ENCODE measurements at regions not wholly inside any gene's neighbourhood (a gene's known extent, or its start where the extent isn't known, plus 50 kb on each side); places are given as distances from the start of the nearest gene placed in this dataset.

DNA sequence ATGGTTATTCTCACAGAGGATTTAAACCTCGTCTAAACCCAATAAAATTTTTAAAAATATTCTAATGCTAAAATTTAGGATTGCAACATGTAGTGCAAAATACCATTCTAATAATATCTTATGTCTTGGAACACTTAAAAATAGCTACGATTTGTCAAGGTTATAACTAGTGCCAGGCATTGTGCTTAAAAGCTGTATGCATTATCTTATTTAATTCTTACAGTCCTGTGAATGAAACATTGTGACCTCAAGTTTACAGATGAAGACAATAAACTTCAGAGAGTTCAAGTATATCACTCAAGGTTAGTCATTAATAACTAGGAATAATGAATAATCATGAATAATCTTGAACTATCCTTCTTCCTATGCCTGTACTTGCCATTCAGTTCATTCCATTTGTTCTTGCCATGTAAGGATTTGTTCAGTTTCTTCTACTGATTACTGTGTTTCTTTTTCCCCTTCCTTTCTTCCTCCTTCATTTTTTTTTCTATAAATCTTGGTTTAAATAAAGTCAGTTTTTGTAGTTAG is 897.6 kb upstream of the NR2F2 start:
- TF ChIP-seq, protein P1, sequence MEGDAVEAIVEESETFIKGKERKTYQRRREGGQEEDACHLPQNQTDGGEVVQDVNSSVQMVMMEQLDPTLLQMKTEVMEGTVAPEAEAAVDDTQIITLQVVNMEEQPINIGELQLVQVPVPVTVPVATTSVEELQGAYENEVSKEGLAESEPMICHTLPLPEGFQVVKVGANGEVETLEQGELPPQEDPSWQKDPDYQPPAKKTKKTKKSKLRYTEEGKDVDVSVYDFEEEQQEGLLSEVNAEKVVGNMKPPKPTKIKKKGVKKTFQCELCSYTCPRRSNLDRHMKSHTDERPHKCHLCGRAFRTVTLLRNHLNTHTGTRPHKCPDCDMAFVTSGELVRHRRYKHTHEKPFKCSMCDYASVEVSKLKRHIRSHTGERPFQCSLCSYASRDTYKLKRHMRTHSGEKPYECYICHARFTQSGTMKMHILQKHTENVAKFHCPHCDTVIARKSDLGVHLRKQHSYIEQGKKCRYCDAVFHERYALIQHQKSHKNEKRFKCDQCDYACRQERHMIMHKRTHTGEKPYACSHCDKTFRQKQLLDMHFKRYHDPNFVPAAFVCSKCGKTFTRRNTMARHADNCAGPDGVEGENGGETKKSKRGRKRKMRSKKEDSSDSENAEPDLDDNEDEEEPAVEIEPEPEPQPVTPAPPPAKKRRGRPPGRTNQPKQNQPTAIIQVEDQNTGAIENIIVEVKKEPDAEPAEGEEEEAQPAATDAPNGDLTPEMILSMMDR (conservative IDR thresholded peaks at IDR 0.05; ENCODE audit: low read depth, low read length): no peak
- no peak for DNase-seq (ENCODE audit: low read depth)
- no peak overlapping the region for H3K4me3 ChIP-seq (ENCODE audit: low read length)

DNA sequence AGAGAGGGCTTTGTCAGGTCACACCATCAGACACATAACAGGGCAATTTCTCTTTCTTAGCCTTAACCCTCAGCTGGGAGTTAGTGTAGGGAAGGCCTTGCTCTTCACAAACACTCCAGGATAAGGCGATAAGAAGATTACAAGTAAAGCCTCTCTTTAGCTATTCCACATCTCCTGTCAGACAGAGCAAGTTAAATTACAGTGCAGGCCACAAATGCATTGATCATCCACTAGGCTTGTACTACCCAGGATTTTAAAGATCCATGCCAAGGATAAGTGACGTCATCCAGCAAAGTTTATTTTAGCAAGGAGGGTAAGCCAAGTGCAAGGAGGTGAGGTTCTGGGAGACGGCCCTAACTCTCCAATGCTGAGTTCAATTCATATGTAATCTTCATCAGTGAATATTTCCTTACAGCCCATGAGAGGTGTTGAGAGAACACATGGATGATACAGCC is 890.6 kb upstream of the NR2F2 start:
- TF ChIP-seq, protein P1 (conservative IDR thresholded peaks at IDR 0.05; ENCODE audit: low read depth, low read length): no peak
- peak; percentile 46 for DNase-seq (ENCODE audit: low read depth)
- H3K4me3 ChIP-seq (ENCODE audit: low read length): no peak overlapping the region

DNA sequence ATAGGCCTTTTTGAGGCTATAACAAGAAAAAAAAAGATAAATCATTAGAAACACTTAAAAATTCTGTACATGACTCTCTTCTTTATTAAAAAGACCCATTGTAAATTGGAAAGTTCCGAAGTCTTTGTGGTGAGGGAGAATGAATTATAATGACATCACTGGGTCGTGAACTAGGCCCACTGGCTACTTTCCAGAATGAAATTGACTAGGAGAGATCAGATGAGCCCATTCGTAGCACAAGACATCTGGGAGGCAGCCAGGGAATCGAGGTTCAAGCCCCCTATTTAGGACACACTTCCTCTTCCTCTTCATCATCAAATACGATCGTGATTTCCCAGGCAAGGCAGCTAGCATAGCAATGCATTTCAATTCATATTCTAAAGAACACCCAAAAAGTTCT is 889.8 kb upstream of the NR2F2 start:
- TF ChIP-seq, protein P1 (conservative IDR thresholded peaks at IDR 0.05; ENCODE audit: low read depth, low read length): no peak
- no peak for DNase-seq (ENCODE audit: low read depth)

DNA sequence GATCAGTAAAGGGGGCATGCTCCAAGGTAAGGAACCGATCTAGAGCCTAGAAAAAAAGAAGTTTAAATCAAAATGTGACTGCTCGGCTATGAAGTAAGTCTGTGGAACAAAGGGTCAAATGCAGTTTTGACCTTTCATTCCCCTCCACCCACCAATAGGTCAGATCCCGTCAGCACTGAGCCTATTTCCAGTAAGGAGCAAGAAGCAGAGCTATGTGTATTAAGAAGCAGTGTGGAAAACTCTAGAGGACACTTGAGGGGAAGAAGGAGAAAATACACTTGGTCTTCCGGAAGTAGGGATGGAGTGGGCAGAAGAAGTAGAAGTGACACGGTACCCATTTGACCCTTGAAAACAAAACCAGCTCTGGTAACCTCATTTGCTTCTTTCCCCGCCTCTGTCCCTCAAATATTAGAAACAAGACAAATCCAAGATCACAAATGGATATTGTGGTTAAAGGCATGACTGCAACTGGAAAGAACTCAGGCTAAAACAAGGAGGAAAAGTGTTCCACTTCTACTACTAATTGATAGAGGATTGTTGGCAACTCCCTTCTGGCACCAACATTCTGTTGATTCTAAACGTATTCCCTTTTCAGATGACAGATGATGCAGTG is 888.3 kb upstream of the NR2F2 start:
- no peak overlapping the region for H3K4me3 ChIP-seq (ENCODE audit: low read length)
- no peak for DNase-seq (ENCODE audit: low read depth)
- TF ChIP-seq, protein P1 (conservative IDR thresholded peaks at IDR 0.05; ENCODE audit: low read depth, low read length): no peak

More for the DNA sequence above, 889.8 kb upstream of the NR2F2 start:
- H3K4me3 ChIP-seq (ENCODE audit: low read length): no peak overlapping the region

DNA sequence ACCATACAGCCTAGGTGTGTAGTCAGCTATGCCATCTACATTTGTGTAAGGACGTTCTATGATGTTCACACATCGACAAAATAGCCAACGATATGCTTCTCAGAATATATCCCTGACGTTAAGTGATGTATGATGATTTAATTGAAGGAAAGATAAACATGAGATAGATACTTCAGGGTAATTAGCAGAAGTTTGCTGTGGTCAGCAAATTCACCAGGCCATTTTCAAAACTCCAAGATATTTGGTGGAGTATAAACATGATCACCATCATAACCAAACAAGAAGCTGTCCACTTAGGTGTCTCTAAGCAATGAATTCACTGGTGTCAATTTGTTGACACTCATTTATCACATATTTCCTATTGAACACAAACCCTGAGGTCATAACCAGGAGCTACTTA is 885.6 kb upstream of the NR2F2 start:
- TF ChIP-seq, protein P1 (conservative IDR thresholded peaks at IDR 0.05; ENCODE audit: low read depth, low read length): no peak
- no peak overlapping the region for H3K4me3 ChIP-seq (ENCODE audit: low read length)
- DNase-seq (ENCODE audit: low read depth): no peak

DNA sequence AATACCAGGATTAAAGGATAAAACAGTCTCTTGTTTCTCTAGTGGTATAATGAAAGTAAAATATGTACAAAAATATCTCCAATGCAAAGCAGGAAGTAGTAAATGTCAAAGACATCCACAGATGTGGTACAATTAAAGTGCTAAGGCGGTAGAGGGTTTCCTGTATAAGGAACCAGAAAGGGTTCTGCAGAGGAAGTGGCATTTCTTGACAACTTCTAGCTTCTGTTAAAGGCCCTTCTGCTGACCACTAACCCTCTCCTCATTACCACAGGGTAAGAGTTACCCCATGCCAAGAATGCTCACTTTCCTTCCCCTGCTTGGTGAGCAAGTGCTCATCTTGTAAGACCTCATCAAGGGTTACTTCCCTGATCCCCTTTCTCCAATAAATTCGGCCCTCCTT is 883.6 kb upstream of the NR2F2 start:
- H3K4me3 ChIP-seq (ENCODE audit: low read length): no peak overlapping the region
- DNase-seq (ENCODE audit: low read depth): no peak
- TF ChIP-seq, protein P1 (conservative IDR thresholded peaks at IDR 0.05; ENCODE audit: low read depth, low read length): no peak

DNA sequence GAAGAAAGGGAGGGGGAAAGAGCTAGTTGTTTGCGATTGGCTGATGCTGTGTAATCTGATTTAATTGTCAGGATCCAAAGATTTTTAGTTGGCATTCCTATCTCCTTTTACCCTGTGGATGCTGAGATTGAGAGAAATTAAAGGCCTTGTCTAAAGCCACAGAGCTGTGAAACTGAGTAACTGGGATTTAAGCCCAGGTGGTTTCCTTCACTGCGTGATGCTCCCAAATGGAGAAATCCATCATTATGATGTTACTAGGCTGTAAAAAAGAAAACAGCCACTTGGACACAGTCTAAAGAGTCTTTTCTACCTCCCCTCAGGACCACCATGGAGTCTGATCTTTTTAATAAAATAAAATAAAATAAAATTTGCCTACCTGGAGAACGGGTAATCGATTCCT is 883.0 kb upstream of the NR2F2 start:
- TF ChIP-seq, protein P1 (conservative IDR thresholded peaks at IDR 0.05; ENCODE audit: low read depth, low read length): no peak
- DNase-seq (ENCODE audit: low read depth): no peak
- H3K4me3 ChIP-seq (ENCODE audit: low read length): no peak overlapping the region
